ENCODE measurements at regions not wholly inside any gene's neighbourhood (a gene's known extent, or its start where the extent isn't known, plus 50 kb on each side); places are given as distances from the start of the nearest gene placed in this dataset.

GRCh38 chr20:52422574-52423336, 231.2 kb upstream of the ZFP64 start:
- Histone ChIP-seq H3K4me3 (no peak overlapping the region), H3K36me3 (no peaks in the 10 kb centered on the region), H3K27ac (no peak overlapping the region), H3K9me3 (peaks cover 0 to 6% (median under 1%) of the 10 kb centered on the region in 4 donors), H3K4me1 (no peaks in the 10 kb centered on the region), H3K27me3 (no peaks in the 10 kb centered on the region)
- intact Hi-C loops (cut with DNase I), result no loop called here
- no peak for DNase-seq
- TF ChIP-seq POLR2A (IDR thresholded peaks at IDR 0.05), result no peak
- no peak for TF ChIP-seq POLR2AphosphoS5 (IDR thresholded peaks at IDR 0.05)
- no peak for TF ChIP-seq EP300 (IDR thresholded peaks at IDR 0.05)
- no peak for TF ChIP-seq CTCF (IDR thresholded peaks at IDR 0.05)
- WGBS, 2 donors, result 62 to 74% methylated on average over 6 of the region's 6 CpGs

GRCh38 chr20:52420805-52421204, 229.2 kb upstream of the ZFP64 start:
- Histone ChIP-seq H3K4me1 (no peaks in the 10 kb centered on the region), H3K9me3 (peaks cover 0 to 6% (median under 1%) of the 10 kb centered on the region in 4 donors), H3K27me3 (no peaks in the 10 kb centered on the region), H3K36me3 (no peaks in the 10 kb centered on the region), H3K4me3 (no peak overlapping the region), H3K27ac (no peak overlapping the region)
- no peak for DNase-seq
- TF ChIP-seq POLR2AphosphoS5 (IDR thresholded peaks at IDR 0.05) (no peak), CTCF (IDR thresholded peaks at IDR 0.05) (no peak), EP300 (IDR thresholded peaks at IDR 0.05) (no peak), POLR2A (IDR thresholded peaks at IDR 0.05) (no peak)
- intact Hi-C loops (cut with DNase I), result no loop called here
- WGBS, 2 donors, result 85 to 87% methylated on average over 3 of the region's 3 CpGs

GRCh38 chr20:52419205-52419604, 227.6 kb upstream of the ZFP64 start:
- DNase-seq, result no peak
- TF ChIP-seq EP300 (IDR thresholded peaks at IDR 0.05) (no peak), POLR2AphosphoS5 (IDR thresholded peaks at IDR 0.05) (no peak), POLR2A (IDR thresholded peaks at IDR 0.05) (no peak), CTCF (IDR thresholded peaks at IDR 0.05) (no peak)
- intact Hi-C loops (cut with DNase I), result no loop called here
- WGBS, 2 donors, result 57 to 71% methylated on average over 2 of the region's 2 CpGs
- no peaks in the 10 kb centered on the region for H3K27me3 ChIP-seq
- H3K27ac ChIP-seq, result no peak overlapping the region
- no peak overlapping the region for H3K4me3 ChIP-seq
- peaks cover 0 to 6% (median under 1%) of the 10 kb centered on the region in 4 donors for H3K9me3 ChIP-seq
- no peaks in the 10 kb centered on the region for H3K36me3 ChIP-seq
- H3K4me1 ChIP-seq, result no peaks in the 10 kb centered on the region

- Histone ChIP-seq H3K27ac (no peak overlapping the region), H3K27me3 (no peaks in the 10 kb centered on the region), H3K4me3 (no peak overlapping the region), H3K9me3 (peaks cover 0 to 6% (median 0%) of the 10 kb centered on the region in 4 donors), H3K4me1 (no peaks in the 10 kb centered on the region), H3K36me3 (no peaks in the 10 kb centered on the region)
- intact Hi-C loops (cut with DNase I), result no loop called here
- no peak for TF ChIP-seq CTCF (IDR thresholded peaks at IDR 0.05)
- TF ChIP-seq POLR2AphosphoS5 (IDR thresholded peaks at IDR 0.05), result no peak
- no peak for TF ChIP-seq EP300 (IDR thresholded peaks at IDR 0.05)
- TF ChIP-seq POLR2A (IDR thresholded peaks at IDR 0.05), result no peak
- 68 to 81% methylated on average over 2 of the region's 2 CpGs for WGBS, 2 donors
- DNase-seq, result no peak
These were observed 225.4 kb upstream of the ZFP64 start for GRCh38 chr20:52416953-52417352.
